CD4-positive, alpha-beta T cell treated with Interferon alpha-2 for 1 hour (primary cell): ENCODE measurements at regions not wholly inside any gene's neighbourhood (a gene's known extent, or its start where the extent isn't known, plus 50 kb on each side); places are given as distances from the start of the nearest gene placed in this dataset.

Experiments
- DNase-seq, 2 donors: peaks; one replicate each; pipeline ENCODE4 v3.0.0-alpha.2; 2020 to 2022

DNA sequence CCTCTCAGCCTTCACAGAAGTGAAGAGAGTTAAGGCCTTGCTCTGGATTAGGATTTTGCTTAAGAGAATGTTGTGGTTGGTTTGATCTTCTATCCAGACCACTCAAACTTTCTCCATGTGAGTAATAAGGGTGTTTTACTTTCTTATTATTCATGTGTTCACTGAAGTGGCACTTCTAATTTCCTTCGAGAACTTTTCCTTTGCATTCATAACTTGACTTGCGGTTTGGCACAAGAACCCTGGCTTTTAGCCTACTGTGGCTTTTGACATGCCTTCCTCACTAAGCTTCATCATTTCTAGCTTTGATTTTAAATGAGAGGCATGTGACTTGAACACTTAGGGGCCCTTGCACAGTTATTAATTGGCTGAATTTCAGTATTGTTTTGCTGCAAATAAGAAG lies 166.1 kb upstream of the OPRM1 start:
- no peak for DNase-seq

GRCh38 chr6:153862927-153863326 lies 176.1 kb upstream of the OPRM1 start:
- DNase-seq, result no peak

- no peak for DNase-seq
Observed at GRCh38 chr6:153862139-153862538, 176.9 kb upstream of the OPRM1 start.

- DNase-seq, result no peak
Observed at GRCh38 chr6:153858529-153858928, 180.5 kb upstream of the OPRM1 start.

DNA sequence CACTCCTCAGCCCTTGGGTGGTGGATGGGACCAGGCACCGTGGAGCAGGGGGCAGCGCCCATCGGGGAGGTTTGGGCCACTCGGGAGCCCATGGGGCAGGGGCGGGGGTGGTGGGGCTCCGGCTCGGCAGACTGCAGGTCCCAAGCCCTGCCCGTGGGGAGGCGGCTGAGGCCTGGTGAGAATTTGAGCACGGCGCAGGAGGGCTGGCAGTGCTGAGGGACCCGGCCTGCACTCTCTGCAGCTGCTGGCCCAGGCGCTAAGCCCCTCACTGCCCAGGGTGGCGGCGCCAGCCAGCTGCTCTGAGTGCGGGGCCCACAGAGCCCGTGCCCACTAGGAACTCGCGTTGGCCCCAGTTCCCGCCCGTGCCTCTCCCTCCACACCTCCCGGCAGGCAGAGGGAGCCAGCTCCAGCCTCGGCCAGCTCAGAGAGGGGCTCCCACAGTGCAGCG lies 182.1 kb upstream of the OPRM1 start:
- no peak for DNase-seq

GRCh38 chr6:153852481-153852880 lies 186.6 kb upstream of the OPRM1 start:
- no peak for DNase-seq

DNA sequence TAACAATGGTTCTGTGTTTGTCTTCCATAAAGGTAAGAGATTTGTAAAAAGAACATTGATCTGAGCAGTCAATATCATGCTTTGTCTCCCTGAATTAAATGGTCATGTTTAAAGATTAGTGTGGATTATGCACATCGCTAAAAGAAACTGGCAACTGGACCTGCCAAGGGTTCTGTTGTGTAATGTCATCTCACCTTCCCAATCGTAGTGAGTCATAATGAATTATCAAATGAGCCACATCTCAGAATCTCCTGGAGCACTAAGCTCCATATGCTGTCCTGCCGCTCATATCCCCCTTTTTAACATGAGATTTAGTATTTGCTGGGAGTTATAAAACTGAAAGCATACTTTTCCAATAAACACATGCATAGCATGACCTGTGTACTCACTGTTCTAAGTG lies 187.0 kb upstream of the OPRM1 start:
- DNase-seq, result no peak

DNA sequence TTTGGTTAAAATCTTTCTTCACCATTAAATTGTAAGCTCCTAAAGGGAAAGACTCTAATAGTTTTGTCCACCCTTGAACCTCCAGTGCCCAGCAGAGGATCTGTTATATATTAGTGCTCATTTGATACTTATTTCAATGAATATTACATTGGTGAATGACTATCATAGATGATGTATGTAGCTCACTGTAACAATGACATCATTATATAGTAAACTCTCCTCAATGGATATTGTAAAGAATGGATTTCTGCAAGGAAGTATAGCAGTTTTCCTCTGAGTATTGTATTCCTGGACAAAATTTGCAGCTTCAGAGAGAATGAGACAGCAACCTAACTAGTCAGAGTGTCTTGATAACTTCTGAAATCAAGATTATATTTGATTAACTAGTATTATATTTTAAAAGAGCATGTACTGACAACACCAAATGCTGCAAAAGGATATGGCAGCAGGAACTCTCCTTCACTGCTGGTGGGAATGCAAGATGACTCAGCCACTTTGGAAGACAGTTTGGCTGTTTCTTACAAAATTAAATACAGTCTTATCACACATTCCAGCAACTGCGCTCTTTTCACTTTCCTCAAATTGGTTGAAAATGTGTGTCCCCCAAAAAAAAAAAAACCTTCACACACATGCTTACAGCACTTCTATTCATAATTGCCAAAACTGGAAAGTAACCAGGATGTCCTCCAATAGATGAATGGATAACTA lies 189.8 kb upstream of the OPRM1 start:
- no peak for DNase-seq

DNA sequence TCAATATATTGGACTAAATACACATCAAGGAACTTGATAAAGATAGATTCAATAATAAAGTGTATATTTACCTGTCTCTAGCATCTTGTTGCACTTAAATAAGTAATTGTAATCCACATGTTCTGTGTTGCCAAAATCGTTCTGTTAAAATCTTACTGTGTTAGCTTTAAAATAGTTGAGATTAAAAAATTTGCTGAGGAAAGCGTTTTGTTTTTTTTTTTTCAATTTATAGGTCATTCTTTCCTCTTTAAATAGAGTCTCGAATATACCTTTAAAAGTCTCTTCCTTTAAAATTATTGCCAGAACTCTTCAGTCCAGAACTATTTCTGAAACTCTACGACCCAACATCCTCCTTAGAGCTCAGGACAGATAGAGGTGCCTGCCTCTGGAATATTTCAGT lies 195.6 kb upstream of the OPRM1 start:
- DNase-seq, result no peak

DNA sequence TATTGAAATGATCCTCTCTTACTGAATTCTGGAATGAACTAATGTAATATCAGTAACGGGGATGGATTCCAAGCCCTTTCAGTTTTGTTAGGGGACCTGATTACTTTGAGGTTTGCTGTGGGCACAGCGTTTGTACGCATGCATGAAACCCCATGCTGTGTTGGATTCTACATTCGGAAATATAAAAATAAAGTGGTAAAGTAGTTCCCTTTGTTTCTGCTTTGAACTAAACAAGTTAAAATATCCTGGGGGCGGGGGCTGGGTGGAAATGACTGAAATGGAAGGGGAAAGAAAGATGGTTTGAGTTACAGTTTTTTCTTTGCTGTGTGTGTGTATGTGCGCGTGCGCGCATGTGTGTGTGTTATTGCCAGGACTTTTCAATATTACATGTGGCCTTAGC lies 196.5 kb upstream of the OPRM1 start:
- DNase-seq, result no peak

GRCh38 chr6:153840039-153840850 lies 198.8 kb upstream of the OPRM1 start:
- no peak for DNase-seq

GRCh38 chr6:153832543-153832942 lies 206.5 kb upstream of the OPRM1 start:
- DNase-seq, result no peak

- no peak for DNase-seq
Observed at GRCh38 chr6:153831350-153832078, 207.5 kb upstream of the OPRM1 start.

- DNase-seq, result no peak
Observed at GRCh38 chr6:153817173-153817572, 221.9 kb upstream of the OPRM1 start.

DNA sequence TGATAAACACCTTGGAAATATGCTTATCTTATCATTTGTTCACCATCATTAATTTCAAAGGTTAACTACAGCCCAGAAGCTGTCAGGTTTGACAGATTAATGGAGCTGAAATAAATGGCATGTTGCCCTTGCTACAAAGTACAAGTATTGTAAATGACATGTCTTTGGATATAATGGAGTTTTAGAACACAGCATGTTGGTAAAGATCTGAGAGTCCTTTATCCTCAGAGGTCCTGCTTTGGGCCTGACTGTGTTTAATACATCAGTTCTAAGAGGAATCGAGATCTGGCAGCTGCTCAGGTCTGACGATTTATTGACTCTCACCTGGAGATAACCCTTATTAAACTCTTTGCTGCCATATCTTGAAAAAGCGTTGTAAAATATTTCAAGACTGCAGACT lies 222.7 kb upstream of the OPRM1 start:
- DNase-seq, result no peak

DNA sequence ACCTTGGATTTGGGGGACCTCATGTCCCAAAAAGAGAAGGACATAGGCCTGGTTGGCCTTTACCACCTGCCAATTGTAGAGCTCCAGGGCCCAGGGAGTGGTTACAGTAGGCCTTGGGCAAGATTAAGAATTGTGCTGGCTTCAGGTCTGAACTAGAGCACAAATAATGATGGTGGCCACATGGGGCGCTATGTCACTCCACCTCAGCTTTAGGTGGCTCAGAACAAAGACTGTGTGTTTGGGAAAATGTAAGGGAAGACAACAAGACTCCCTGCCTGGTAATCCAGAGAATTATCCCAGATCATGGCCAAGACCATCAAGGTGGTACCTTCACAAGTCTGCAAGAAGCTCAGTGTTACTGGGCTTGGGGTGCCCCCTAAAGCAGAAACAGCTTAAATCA lies 224.9 kb upstream of the OPRM1 start:
- DNase-seq, result no peak

DNA sequence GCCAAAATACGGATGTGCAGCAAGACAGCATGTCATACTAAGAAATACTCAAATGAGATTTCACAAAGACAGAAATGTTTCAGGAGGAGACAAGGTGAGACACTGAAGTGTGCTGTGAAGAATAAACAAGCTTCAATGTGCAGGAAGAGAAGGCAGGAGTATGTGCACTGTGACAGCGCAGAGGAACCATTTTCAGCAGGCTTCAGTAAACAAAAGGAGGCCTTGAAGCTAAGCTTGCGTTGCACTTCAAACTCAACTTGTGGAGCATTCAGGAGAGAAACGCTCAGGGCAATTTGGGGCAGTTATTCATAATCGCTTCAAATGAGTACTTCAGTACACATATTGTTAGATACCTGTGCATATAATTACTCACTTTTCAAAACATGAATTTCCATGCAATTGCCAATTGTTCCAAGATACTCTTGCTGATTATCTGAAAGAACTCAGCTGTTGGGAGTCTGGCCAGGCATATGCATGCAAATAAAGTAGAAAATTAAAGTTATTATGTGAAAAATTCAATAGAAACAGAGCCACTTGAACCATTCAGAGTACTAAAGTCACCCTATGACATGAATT lies 234.2 kb upstream of the OPRM1 start:
- no peak for DNase-seq

DNA sequence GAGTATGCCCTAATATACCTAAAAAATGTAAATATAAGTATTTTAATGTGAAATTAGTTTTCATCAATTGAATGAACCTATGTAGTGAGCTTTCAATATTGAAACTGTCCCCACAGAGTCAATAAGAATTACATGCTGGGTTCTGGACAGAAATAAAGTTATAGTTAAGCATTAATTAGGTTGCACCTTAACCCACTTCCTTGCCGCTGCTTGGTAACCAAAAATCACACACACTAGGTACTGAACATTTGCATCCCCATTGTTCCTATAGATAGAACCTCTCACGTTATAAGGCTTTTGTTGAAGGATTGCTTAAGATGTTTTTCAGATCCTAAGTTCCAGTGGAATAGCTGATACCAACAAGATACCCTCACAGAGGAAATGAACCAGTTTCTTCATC lies 237.1 kb upstream of the OPRM1 start:
- DNase-seq, result no peak

DNA sequence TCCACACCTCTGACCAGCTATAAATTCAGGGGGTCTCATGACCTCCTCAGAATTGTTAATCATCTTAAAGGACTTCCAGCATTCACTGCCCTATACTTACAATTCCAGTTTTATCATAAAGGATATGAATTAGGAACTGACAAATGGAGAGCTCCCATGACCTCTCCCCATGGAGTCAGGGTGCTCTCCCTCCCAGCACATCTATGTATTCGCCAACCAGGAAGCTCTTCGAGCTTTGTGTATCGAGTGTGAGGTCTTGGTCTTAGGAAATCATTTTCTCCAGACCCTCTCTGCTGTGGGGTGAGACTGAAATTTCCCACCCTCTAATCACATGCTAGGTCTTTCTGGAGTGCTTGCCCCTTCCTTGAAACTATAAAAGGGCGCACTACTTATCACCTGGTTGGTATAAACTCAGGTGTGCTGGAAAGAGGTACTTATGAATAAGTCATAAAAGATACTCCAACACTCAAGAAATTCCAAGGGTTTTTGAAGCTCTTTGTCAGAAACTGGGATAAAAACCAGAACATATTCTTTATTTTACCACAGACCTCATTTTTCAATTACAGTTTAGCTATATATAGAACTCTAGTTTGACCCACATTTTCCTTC lies 238.4 kb upstream of the OPRM1 start:
- DNase-seq, result no peak

GRCh38 chr6:153790876-153791473 lies 248.1 kb upstream of the OPRM1 start:
- DNase-seq, result no peak

GRCh38 chr6:153790048-153790447 lies 249.0 kb upstream of the OPRM1 start:
- DNase-seq, result no peak

DNA sequence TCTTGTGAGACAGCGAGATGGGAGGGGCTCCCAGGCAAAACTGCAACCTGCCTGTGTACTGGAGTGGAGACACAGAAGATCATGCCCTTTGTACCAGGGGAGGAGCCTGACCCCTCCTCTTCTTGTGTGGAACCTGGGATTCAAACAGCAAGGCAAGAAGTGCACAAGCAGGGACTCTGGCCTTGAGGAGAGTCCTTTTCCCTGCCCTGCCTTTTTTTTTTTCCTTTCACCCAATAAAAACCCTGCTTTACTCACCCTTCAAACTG lies 251.8 kb upstream of the OPRM1 start:
- DNase-seq, result no peak

GRCh38 chr6:153781306-153781705 lies 257.7 kb upstream of the OPRM1 start:
- DNase-seq, result no peak
